ENCODE measurements at regions not wholly inside any gene's neighbourhood (a gene's known extent, or its start where the extent isn't known, plus 50 kb on each side); places are given as distances from the start of the nearest gene placed in this dataset.
A peak's percentile ranks its signal among the peaks of the same experiment; 100 is the strongest.

- TF ChIP-seq EZH2 (IDR thresholded peaks at IDR 0.05; ENCODE audit: insufficient read depth, low read length): no peak
- TF ChIP-seq, protein P1, sequence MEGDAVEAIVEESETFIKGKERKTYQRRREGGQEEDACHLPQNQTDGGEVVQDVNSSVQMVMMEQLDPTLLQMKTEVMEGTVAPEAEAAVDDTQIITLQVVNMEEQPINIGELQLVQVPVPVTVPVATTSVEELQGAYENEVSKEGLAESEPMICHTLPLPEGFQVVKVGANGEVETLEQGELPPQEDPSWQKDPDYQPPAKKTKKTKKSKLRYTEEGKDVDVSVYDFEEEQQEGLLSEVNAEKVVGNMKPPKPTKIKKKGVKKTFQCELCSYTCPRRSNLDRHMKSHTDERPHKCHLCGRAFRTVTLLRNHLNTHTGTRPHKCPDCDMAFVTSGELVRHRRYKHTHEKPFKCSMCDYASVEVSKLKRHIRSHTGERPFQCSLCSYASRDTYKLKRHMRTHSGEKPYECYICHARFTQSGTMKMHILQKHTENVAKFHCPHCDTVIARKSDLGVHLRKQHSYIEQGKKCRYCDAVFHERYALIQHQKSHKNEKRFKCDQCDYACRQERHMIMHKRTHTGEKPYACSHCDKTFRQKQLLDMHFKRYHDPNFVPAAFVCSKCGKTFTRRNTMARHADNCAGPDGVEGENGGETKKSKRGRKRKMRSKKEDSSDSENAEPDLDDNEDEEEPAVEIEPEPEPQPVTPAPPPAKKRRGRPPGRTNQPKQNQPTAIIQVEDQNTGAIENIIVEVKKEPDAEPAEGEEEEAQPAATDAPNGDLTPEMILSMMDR (IDR thresholded peaks at IDR 0.05; ENCODE audit: insufficient read depth, low read depth, low read length): no peak
- Mint-ChIP-seq H3K9me3 (ENCODE audit: unreplicated experiment) (no peaks in the 10 kb centered on the region), H3K4me1 (ENCODE audit: low read depth, unreplicated experiment) (peaks cover 6% of the 10 kb centered on the region), H3K4me3 (ENCODE audit: unreplicated experiment) (no peak overlapping the region), H3K27ac (ENCODE audit: unreplicated experiment) (no peak overlapping the region), H3K27me3 (ENCODE audit: low read depth, unreplicated experiment) (no peaks in the 10 kb centered on the region), H3K36me3 (ENCODE audit: low read depth, unreplicated experiment) (no peaks in the 10 kb centered on the region)
- H3K27ac ChIP-seq (ENCODE audit: low read depth, low read length): no peak overlapping the region
- H3K36me3 ChIP-seq (ENCODE audit: insufficient read depth, low read length): no peaks in the 10 kb centered on the region
- no peak for DNase-seq (ENCODE audit: low read depth)
- H4K20me1 ChIP-seq (ENCODE audit: insufficient read depth, low read length): no peaks in the 10 kb centered on the region
- FAIRE-seq: no peak
- H3K4me1 ChIP-seq (ENCODE audit: insufficient read depth, low read length): no peaks in the 10 kb centered on the region
- H3K27me3 ChIP-seq (ENCODE audit: insufficient read depth, low read length): no peaks in the 10 kb centered on the region
- no peak overlapping the region for H3K9ac ChIP-seq (ENCODE audit: low read length)
- H3K79me2 ChIP-seq (ENCODE audit: insufficient read depth, low read length): no peaks in the 10 kb centered on the region
- H2AFZ ChIP-seq (ENCODE audit: low read depth, low read length): peak overlapping the region; percentile 34
- no peaks in the 10 kb centered on the region for H3K9me3 ChIP-seq (ENCODE audit: insufficient read depth, low read depth, low read length)
- no peak overlapping the region for H3K4me3 ChIP-seq (ENCODE audit: insufficient read depth, low read depth, low read length)
- H3K4me2 ChIP-seq (ENCODE audit: low read length): no peak overlapping the region
Observed at GRCh38 chr7:10429511-10429910, 544.2 kb upstream of the PHF14 start.

DNA sequence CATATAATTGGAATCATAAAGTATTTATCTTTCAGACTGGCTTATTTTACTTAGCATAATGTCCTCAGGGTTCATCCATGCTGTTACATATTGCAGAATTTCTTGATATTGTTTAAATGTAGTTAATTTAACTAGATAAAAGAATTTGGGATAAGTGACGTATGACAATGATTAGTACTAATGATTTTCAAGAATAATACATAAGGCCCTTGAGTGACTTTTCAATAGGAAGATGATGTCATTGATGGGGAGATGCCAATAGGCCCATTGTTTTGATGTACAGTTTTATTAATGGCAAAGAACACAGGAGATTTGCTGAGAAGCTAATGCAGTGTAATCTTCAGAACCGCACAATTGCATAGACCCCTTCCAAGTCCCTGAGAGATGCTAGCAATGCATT is 537.4 kb upstream of the PHF14 start:
- FAIRE-seq: no peak

DNA sequence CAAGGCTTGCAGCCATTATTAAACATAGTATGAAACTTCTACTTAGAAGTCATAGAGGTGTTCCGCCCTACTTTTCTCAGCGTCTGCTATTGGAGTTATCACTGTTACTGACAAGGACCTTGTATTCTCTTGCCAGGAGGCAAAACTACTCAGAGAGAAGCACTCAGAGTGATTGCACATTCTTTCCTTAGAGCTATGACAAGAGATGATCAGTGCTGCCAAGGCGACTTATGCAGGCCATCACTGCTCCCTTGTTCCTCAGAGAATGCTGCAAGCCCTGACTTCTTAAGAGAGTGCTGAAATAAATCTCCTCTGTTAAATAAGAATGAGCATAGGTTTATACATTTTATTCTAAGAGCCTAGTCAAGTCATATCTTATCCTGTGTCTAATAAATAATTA is 534.6 kb upstream of the PHF14 start:
- Histone ChIP-seq H3K79me2 (ENCODE audit: insufficient read depth, low read length) (no peaks in the 10 kb centered on the region), H3K4me1 (ENCODE audit: insufficient read depth, low read length) (no peaks in the 10 kb centered on the region), H2AFZ (ENCODE audit: low read depth, low read length) (no peak overlapping the region), H4K20me1 (ENCODE audit: insufficient read depth, low read length) (no peaks in the 10 kb centered on the region), H3K4me2 (ENCODE audit: low read length) (no peak overlapping the region), H3K27ac (ENCODE audit: low read depth, low read length) (no peak overlapping the region), H3K9ac (ENCODE audit: low read length) (no peak overlapping the region), H3K36me3 (ENCODE audit: insufficient read depth, low read length) (no peaks in the 10 kb centered on the region), H3K4me3 (ENCODE audit: insufficient read depth, low read depth, low read length) (no peak overlapping the region), H3K27me3 (ENCODE audit: insufficient read depth, low read length) (no peaks in the 10 kb centered on the region), H3K9me3 (ENCODE audit: insufficient read depth, low read depth, low read length) (peaks cover 8% of the 10 kb centered on the region)
- FAIRE-seq: no peak
- Mint-ChIP-seq H3K27ac (ENCODE audit: unreplicated experiment) (no peak overlapping the region), H3K36me3 (ENCODE audit: low read depth, unreplicated experiment) (no peaks in the 10 kb centered on the region), H3K4me1 (ENCODE audit: low read depth, unreplicated experiment) (peaks cover 2% of the 10 kb centered on the region), H3K4me3 (ENCODE audit: unreplicated experiment) (no peak overlapping the region), H3K27me3 (ENCODE audit: low read depth, unreplicated experiment) (no peaks in the 10 kb centered on the region), H3K9me3 (ENCODE audit: unreplicated experiment) (no peaks in the 10 kb centered on the region)
- TF ChIP-seq EZH2 (IDR thresholded peaks at IDR 0.05; ENCODE audit: insufficient read depth, low read length): no peak
- TF ChIP-seq, protein P1 (IDR thresholded peaks at IDR 0.05; ENCODE audit: insufficient read depth, low read depth, low read length): no peak
- no peak for DNase-seq (ENCODE audit: low read depth)

More for the DNA sequence above, 537.4 kb upstream of the PHF14 start:
- Mint-ChIP-seq H3K27ac (ENCODE audit: unreplicated experiment) (no peak overlapping the region), H3K27me3 (ENCODE audit: low read depth, unreplicated experiment) (no peaks in the 10 kb centered on the region), H3K9me3 (ENCODE audit: unreplicated experiment) (no peaks in the 10 kb centered on the region), H3K36me3 (ENCODE audit: low read depth, unreplicated experiment) (no peaks in the 10 kb centered on the region), H3K4me1 (ENCODE audit: low read depth, unreplicated experiment) (peaks cover 2% of the 10 kb centered on the region), H3K4me3 (ENCODE audit: unreplicated experiment) (no peak overlapping the region)
- Histone ChIP-seq H2AFZ (ENCODE audit: low read depth, low read length) (no peak overlapping the region), H3K4me3 (ENCODE audit: insufficient read depth, low read depth, low read length) (no peak overlapping the region), H3K27me3 (ENCODE audit: insufficient read depth, low read length) (no peaks in the 10 kb centered on the region), H3K36me3 (ENCODE audit: insufficient read depth, low read length) (no peaks in the 10 kb centered on the region), H3K27ac (ENCODE audit: low read depth, low read length) (no peak overlapping the region), H3K4me1 (ENCODE audit: insufficient read depth, low read length) (no peaks in the 10 kb centered on the region), H3K79me2 (ENCODE audit: insufficient read depth, low read length) (no peaks in the 10 kb centered on the region), H3K9me3 (ENCODE audit: insufficient read depth, low read depth, low read length) (no peaks in the 10 kb centered on the region), H3K4me2 (ENCODE audit: low read length) (no peak overlapping the region), H3K9ac (ENCODE audit: low read length) (no peak overlapping the region), H4K20me1 (ENCODE audit: insufficient read depth, low read length) (no peaks in the 10 kb centered on the region)
- DNase-seq (ENCODE audit: low read depth): no peak
- TF ChIP-seq, protein P1 (IDR thresholded peaks at IDR 0.05; ENCODE audit: insufficient read depth, low read depth, low read length): no peak
- no peak for TF ChIP-seq EZH2 (IDR thresholded peaks at IDR 0.05; ENCODE audit: insufficient read depth, low read length)

Measured in astrocyte (in vitro differentiated cells and primary cell).